Nucleus accumbens (tissue), 56 donors: ENCODE measurements at regions not wholly inside any gene's neighbourhood (a gene's known extent, or its start where the extent isn't known, plus 50 kb on each side); places are given as distances from the start of the nearest gene placed in this dataset.

Source experiments
- DNase-seq, 56 donors: peaks; one replicate each; lab custom pipeline; 2025; lab: John Stamatoyannopoulos, UW

DNA sequence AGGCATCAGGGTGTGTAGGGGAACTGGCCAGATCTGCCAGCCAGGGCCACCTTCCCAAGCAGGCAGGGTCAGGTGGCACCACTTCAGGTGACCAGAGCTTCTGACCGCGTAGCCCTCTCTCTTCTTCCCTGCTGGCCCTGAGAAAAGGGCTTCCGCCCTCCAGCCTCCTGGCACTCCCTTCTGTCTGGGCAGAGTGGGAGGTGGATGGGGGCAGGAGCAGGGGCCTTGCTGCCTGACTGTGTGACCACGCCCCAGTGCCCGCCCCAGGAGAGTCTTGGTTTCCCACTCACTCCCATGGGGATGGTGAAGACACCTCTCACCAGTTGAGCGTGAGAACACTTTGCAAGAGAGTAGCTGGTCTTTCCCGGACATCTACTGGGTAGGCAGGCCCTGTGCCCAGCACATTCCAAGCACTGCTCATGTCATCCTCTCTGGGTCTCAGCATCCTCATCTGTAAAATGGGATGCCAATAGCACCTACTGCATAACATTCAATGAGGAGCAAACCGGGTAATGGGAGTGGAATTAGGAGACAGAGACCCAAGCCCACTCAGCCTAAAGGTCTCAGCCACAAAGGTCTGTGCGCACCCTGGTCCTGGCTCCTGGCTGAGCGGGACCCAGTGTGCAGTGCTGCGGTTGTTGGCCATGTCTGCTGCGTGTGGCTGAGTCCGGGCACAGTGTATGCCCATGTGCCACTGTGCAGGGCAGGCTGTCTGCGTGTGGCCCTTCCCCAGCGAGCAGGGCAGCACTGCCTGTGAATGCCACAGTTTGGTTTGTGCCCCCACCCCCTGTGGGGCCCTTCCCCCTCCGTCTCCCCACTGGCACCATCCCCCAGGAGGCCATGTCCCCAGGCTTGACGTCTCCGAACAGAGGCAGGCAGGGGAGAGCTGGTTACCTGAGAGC lies 179.1 kb upstream of the IER5L start:
- DNase-seq: no peak

DNA sequence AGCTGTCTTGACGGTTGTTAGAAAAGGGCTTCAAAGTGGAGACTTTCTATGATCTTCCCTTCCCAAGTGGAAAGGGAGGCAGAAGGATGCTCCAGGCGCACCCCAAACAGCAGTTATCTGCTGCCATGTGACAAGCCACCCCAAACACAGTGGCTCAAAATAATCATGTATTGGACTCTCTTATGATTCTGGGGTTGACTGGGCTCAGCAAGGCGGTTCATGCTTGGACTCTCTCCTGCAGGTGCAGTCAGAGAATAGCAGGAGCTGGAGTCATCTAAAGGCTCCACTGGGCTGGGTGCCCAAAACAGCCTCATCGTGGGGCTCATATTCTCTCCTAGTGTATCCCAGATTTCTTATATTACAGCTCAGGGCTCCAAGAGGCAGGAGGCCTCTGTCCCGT lies 177.6 kb upstream of the IER5L start:
- no peak for DNase-seq

DNA sequence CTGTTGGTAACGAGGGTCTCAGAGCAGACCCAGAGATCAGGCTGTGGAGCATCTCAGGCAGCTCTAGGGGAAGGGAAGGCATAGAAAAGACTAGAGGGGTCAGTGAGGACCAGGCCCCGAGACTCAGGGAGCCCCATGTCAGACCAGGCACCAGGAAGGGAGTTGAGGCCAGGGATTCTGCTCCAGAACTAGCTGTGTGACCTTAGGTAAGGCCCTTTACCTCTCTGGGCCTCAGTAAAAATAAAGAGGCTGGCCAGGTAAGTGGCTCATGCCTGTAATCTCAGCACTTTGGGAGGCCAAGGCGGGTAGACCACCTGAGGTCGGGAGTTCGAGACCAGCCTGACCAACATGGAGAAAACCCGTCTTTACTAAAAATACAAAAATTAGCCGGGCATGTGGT lies 176.4 kb upstream of the IER5L start:
- DNase-seq: no peak

DNA sequence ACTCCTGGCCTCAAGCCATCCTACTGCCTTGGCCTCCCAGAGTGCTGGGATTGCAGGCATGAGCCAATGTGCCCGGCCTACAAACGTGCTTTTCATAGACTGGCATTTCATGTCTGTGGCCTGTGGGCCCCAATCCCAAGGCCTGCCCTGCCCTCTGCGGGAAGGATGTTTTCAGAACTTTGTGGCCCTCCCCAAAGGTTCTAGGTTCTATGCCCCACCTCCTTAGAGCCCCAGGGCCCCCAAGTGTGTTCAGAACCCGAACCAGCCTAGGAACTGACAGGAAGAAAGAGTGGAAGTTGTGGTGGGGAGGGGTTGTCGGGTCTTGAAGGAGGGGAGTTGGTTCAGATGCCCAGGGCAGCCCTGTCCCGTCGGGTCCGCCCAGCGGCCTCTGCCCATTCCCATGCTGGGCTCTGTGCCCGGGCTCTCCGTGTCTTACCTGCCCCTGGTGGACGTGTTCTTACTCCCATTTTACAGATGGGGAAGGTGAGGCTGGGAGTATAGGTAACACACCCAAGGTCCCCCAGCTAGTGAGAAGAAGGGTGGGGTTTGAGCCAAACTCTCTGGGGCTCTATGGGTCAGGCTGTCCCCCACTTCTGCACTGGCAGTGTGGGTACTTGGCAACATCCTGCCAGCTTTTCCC lies 175.8 kb upstream of the IER5L start:
- DNase-seq: peak in 2 of 56 donors; percentile 27 to 29

DNA sequence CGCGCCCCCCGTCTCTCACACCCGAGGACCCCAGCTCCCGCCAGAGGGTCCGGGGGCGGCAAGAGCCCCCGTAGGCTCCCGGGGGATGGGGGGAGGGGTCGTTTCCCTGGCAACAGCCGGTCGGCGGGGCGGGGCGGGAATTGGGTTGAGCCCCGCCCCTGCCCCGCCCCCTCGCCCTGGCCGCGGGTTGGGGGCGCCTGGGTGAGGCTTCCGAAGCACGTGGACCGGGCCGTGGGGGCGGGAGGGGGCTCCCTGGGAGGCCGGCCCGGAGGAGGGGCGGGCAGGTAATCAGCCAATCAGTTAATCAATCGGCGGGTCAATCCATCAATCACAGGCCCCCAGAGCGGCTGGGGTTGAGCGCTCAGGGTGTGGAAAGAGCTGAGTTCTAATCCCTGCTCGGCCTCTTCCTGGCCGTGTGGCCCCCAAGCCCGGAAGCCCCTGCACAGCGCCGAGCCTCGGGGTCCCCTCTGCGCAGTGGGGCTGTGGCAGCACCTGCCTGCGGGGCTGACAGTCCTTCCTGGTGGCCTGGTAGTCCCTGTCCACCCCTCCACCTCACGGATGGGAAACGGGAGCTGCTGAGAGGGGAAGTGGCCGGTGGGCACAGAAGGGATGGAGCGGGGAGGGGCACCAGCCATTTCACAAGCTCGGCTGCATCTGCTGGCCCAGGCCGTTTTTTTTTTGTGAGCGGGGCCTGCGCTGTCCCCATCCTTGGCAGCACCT lies 174.2 kb upstream of the IER5L start:
- DNase-seq: peak in 16 of 56 donors; percentile 22 to 84 (median 38)

DNA sequence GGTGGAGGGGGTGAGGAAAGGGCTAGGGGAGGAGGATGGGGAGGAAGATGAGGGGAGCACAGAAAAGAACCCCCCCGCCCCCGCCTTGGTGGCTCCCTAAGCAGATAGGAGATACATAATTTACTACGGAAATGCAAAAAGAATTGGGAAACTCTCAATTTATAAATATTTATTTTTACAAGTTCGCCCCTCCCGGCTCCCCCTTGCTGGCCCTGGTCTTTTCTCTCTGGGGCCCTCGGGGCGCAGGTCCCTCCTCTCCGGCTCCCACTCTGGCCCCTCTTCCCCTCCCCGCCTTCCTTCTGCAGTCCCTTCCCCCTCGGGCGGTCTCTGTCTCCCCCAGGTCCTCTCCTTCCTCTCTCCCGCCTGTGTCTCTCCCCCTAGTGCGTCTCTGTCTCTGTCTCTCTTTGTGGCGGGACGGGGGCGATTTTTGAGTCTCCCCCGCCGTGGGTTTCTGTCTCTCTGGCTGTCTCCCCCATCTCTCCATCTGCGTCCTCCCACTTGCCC lies 173.6 kb upstream of the IER5L start:
- DNase-seq: peak in 5 of 56 donors; percentile 18 to 52 (median 45)

DNA sequence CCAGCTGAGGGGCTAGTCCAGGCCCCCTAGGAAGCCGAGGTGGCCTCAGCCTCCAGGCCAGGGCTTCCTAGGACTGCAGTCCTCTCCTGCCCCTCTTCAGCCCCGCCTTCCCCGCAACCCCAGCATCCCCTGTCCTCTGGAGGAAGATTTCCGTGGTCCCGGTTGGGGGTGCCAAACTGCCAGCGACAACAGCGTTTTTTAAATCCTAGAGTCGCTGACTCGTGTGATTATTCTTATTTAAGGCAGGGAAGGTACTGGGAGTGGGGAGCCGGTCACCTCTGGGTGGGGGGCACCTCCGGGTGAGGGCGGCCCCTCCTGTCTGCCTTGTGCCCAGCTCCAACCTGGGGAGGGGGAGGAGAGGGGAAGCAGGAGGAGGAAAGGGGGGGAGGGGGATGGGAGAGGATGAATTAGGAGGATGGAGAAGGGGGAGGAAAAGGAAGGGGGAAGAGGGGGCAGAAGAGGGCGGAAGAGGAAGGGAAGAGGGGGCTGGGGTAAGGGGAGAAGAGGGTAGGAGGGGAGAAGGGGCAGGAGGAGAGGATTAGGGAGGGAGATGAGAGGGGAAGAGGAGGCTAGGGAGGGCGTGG lies 173.1 kb upstream of the IER5L start:
- DNase-seq: peak in 13 of 56 donors; percentile 12 to 52 (median 19)

DNA sequence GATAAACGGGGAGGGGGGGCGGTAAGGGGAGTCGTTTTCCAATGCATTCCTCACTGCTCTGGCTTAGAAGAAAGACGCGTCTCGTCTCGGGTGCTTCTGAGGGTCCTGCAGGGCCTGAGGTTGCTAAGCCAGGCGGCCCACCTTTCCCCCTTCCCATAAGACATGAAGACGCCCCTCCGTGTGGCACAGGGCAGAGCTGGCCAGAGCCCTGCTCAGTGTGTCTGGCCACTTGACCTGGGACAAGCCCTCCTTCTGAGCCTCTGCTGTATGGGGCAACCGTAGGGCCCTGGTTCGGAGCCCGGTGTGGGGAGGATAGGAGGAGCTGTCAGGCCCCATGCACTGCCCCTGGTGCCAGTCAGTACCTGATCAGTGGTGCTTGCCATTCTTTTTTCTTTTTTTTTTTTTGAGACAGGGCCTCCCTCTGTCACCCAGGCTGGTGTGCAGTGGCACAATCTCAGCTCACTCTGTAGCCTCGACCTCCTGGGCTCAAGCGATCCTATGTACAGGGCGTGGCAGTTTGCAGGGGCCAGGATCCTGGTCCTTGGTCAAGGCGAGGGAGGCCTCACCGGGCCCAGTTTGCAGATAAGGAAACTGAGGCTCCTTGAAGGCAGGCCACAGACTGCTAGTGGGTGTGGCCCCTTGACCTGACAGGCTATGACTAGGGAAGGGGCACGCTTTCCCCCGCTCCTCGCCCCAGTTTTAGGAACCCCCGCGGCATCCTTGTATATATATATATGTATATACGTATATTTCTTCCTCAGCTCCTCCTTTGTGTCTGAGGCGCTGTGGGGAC lies 172.3 kb upstream of the IER5L start:
- DNase-seq: no peak

DNA sequence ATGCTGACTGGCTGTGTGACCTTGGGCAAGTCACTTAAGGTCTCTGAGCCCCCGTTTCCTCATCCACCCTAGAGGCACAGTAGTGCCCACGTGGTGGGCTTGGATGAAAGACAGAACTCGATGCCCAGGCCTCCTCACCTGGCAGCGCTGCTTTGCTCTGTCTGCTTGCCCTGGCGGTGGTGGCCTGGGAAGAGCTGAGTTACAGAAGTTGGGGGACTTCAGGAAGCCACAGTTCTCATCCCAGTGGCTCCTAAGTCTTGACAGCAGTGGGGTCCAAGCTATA lies 171.5 kb upstream of the IER5L start:
- DNase-seq: no peak

DNA sequence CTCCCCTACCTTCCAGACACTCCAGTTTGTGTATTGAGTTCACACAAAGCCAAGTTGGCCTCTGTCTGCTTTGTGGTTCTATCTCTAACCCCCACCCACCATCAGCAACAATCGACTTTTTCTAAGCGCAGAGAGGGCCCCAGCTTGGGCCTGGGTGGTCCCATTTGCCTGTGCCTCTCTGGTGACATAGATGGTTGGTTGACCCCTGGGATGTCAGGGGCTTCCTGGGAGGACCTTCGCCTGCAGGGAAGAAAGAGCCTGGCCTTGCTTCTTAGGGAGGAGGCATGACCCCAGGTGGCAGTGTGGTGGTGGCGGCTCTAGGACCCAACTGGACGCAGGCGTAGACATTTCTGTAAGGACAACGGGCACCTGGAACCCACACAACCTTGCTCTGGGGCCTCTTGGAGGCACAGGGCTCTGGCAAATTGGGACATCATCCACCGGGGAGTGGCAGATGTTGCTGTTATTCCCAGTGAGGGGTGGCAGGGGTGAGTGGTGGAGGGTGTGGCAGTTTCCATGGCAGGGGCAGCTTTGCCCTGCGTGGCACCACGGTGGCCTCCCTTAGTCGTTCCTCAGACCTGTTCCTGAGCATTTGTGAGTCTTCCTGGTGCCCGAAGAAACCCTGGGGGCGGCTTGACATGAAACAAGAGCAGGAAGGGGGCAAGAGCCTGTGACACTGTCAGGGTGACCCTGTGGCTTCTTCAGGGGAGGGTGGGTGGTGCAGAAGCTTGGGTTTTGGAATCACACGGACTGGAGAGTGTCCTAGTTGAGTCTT lies 171.0 kb upstream of the IER5L start:
- DNase-seq: no peak

DNA sequence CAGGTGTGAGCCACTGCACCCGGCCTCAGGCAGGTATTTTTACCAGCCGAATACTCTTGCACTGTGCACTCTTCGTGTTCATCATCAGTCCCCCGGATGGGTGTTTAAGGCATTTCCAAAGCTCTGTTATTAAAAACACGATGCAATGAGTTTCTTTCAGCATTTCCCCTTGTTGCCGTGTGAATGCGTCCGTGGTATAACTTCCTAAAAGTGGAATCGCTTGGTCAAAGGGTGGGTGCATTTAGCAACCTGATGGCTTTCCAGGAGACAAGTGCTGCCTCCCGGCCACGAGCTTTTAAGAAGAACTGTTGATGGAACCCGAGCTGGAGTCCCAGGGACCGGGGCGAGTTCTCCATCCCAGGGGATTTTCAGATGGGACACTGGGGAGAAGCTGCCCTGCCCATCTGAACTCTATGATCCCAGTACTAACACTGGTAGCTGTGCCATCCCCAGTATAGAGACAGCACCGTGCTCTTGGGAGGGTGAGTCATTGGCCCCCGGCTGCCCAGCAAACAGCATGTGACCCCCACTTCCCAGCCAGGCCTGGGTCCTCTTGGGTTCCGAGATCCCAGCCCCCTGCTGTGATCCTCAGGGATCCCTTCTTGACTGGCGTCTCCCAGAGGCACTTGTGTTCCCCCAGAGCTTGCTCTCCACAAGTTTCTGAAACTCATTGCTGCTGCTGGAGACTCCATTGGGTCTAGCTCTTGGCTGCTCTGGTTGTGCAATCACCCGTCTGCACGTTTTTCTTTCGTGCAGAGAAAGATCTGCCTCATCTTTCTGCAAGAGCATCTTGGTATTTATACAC lies 169.5 kb upstream of the IER5L start:
- DNase-seq: no peak

DNA sequence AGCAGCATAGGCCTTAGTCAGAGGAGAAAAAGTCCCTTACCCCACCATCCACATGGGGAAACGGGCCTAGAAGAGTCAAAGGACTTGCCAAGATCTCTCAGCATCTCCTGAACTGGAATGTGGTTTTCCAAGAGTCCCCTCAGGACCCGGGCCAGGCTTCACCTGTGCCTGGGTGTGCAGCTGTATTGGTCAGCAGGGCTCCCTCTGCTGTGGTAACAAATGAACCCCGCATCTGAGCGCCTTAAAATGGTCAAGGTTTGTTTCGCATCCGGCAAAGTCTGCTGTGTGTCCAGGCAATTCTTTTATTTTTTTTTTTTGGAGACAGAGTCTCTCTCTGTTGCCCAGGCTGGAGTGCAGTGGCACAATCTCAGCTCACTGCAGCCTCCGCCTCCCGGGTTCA lies 168.0 kb upstream of the IER5L start:
- no peak for DNase-seq

DNA sequence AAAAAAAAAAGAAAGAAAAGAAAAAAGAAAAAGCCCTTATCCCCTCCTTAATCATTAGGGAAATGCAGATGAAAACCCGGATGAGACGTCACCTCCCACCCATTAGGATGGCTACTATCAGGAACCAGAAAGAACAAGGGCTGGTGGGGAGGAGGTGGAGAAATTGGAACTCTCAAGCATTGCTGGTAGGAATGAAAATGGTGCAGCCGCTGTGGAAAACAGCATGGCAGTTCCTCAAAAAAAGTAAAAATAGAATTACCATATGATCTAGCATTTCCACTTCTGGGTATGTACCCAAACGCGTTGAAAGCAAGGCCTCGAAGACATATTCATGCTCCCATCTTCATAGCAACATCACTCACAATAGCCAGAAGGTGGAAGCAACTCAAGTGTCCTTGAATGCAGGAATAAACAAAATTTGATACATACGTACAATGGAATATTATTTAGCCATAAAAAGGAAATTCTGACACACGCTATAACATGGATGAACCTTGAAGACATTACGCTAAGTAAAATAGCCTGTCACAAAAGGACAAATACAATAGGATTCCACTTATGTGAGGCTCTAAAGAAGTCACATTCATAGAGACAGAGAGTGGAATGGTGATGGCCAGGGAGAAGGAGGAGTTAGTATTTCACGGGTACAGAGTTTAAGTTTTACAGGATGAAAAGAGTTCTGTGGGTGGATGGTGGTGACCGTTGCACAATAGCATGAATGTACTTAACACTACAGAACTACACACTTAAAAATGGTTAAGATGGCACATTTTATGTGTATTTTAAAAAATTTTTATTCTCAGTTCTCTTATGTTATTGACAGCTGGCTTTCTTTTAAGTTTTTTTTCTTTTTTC lies 166.8 kb upstream of the IER5L start:
- no peak for DNase-seq

DNA sequence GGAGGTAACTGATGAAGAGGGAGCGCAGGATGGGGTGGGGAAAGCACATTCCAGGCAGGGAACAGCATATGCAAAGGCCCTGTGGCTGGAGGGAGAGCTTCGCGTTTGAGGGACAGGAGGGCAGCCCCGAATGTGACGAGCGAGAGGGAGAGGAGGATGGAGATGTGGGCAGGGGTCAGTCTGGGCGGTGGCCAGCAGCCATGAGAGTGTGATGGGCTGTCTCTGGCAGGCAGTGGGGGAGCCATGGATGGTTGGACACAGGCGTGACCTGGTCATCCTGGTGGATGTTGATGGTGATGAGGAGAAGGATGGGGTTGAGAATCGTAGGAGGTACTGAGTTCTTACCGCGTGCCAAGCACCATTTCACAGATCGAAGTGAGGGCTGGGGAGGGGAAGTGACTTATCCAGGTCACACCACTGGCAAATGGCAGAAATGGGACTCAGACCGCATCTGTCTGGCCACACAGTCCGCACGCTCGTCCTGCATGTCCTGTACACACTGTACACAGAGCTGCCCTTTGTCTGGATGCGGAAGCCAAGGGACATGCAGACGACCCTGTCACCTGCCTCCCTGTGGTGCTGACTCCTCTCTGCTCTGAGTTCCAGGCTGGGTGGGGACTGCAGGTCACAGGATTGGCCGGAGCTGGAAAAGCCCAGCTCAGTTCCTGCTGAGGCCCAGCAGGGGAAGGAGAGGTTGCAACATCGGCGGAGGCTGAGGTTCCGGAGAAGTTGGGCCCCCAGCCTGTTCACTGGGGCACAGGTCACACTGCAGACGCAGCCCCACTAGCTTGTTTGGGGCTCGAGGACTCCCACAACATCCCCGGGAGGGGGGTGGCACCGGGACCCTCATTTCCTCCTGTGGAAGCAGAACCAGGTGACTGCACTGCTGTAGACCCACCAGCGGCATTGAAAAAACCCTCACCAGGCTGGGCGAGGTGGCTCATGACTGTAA lies 165.6 kb upstream of the IER5L start:
- DNase-seq: peak in 24 of 56 donors; percentile 16 to 57 (median 31)

DNA sequence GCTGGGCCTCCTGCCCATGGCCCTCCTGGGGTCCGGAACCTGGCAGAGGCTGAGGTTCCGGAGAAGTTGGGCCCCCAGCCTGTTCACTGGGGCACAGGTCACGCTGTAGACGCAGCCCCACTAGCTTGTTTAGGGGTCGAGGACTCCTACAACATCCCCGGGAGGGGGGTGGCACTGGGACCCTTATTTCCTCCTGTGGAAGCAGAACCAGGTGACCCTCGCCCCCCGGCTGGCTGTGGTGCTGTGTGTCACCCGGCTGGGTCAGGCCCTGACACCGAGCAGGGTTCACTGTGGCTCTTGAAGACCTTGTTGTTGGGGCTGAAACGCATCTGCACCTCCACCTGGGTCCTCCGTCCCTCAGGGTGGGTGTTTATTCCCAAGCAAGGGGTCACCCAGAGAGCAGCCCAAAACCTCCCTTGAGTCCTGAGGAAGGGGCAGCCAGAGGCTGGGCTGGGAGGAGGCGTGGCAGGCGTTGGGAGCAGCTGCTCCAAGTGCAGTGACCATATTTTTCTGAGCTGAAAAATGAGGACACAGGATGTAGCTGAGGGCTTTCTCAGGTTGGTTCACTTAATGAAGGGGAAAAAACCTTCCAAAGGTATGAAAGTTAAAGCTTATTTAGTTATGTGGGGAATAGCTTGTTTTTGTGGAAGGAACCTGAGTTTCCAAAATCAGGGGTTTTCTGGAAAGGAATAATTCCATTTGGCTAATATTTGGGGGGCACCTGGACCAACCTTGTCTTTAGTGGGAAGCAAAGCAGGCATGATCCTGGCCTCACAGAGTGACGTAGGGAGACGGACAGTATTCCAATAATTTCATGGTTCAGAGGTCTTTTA lies 164.7 kb upstream of the IER5L start:
- DNase-seq: no peak

DNA sequence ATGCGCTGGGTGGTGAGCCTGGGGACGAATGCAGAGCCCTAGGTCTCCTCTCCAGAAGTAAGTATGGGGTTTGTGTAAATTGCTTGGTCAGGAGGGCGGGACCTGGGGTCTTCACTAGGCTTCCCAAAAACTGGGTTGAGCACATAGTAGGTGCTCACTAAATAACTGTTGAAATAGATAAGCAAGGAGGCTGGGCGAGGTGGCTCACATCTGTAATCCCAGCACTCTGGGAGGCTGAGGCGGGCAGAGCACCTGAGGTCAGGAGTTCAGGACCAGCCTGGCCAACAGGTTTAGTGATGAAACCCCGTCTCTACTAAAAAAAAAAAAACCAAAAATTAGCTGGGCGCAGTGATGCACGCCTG lies 163.9 kb upstream of the IER5L start:
- no peak for DNase-seq
